ENCODE measurements at regions not wholly inside any gene's neighbourhood (a gene's known extent, or its start where the extent isn't known, plus 50 kb on each side); places are given as distances from the start of the nearest gene placed in this dataset.

GRCh38 chr12:98371419-98371818 is 144.0 kb upstream of the TMPO start:
- no peaks in the 10 kb centered on the region for H3K36me3 ChIP-seq (ENCODE audit: control insufficient read depth, low read length)
- no peak overlapping the region for H3K4me3 ChIP-seq (ENCODE audit: low read length)
- no peaks in the 10 kb centered on the region for H3F3A ChIP-seq (ENCODE audit: control insufficient read depth, insufficient read depth)
- H3K27me3 ChIP-seq (ENCODE audit: control insufficient read depth, low read length): peaks cover 2% of the 10 kb centered on the region; the same call in 1 of the 2 replicates
- no peaks in the 10 kb centered on the region for H3K4me1 ChIP-seq (ENCODE audit: control insufficient read depth, low read length)
- no peaks in the 10 kb centered on the region for H3K79me2 ChIP-seq (ENCODE audit: control insufficient read depth, low read length)
- TF ChIP-seq CTCF (IDR thresholded peaks at IDR 0.05; ENCODE audit: low read depth, low read length, poor library complexity, severe bottlenecking): no peak
- TF ChIP-seq EZH2phosphoT487 (IDR thresholded peaks at IDR 0.05; ENCODE audit: borderline replicate concordance, low read length): no peak
- no peak overlapping the region for H3K27ac ChIP-seq (ENCODE audit: low read depth, low read length)
- no peaks in the 10 kb centered on the region for H4K20me1 ChIP-seq (ENCODE audit: control insufficient read depth, insufficient read depth, low read depth, low read length)
- no peaks in the 10 kb centered on the region for H3K9me2 ChIP-seq (replicated peaks; ENCODE audit: control insufficient read depth, low read length)
- no peak overlapping the region for H3K4me2 ChIP-seq (ENCODE audit: low read length)
- H3K9me3 ChIP-seq (ENCODE audit: control insufficient read depth, insufficient read depth, low read length): no peaks in the 10 kb centered on the region

- H3K4me2 ChIP-seq (ENCODE audit: low read length): no peak overlapping the region
- no peak overlapping the region for H3K4me3 ChIP-seq (ENCODE audit: low read length)
- no peaks in the 10 kb centered on the region for H3F3A ChIP-seq (ENCODE audit: control insufficient read depth, insufficient read depth)
- TF ChIP-seq CTCF (IDR thresholded peaks at IDR 0.05; ENCODE audit: low read depth, low read length, poor library complexity, severe bottlenecking): no peak
- no peaks in the 10 kb centered on the region for H3K4me1 ChIP-seq (ENCODE audit: control insufficient read depth, low read length)
- H3K27ac ChIP-seq (ENCODE audit: low read depth, low read length): no peak overlapping the region
- H3K36me3 ChIP-seq (ENCODE audit: control insufficient read depth, low read length): no peaks in the 10 kb centered on the region
- H3K27me3 ChIP-seq (ENCODE audit: control insufficient read depth, low read length): peaks cover 2% of the 10 kb centered on the region; the same call in 1 of the 2 replicates
- H3K9me2 ChIP-seq (replicated peaks; ENCODE audit: control insufficient read depth, low read length): no peaks in the 10 kb centered on the region
- H3K9me3 ChIP-seq (ENCODE audit: control insufficient read depth, insufficient read depth, low read length): no peaks in the 10 kb centered on the region
- no peaks in the 10 kb centered on the region for H3K79me2 ChIP-seq (ENCODE audit: control insufficient read depth, low read length)
- no peaks in the 10 kb centered on the region for H4K20me1 ChIP-seq (ENCODE audit: control insufficient read depth, insufficient read depth, low read depth, low read length)
These were observed 142.9 kb upstream of the TMPO start for GRCh38 chr12:98372340-98373024.

- Histone ChIP-seq H3K4me1 (ENCODE audit: control insufficient read depth, low read length) (no peaks in the 10 kb centered on the region), H4K20me1 (ENCODE audit: control insufficient read depth, insufficient read depth, low read depth, low read length) (no peaks in the 10 kb centered on the region), H3K4me2 (ENCODE audit: low read length) (no peak overlapping the region)
These were observed 142.3 kb upstream of the TMPO start for GRCh38 chr12:98373025-98373554.

More at GRCh38 chr12:98373025-98373554, 142.3 kb upstream of the TMPO start:
- Histone ChIP-seq H3K27me3 (ENCODE audit: control insufficient read depth, low read length) (peaks cover 8% of the 10 kb centered on the region; the same call in 1 of the 2 replicates), H3F3A (ENCODE audit: control insufficient read depth, insufficient read depth) (no peaks in the 10 kb centered on the region), H3K9me2 (replicated peaks; ENCODE audit: control insufficient read depth, low read length) (no peaks in the 10 kb centered on the region), H3K79me2 (ENCODE audit: control insufficient read depth, low read length) (no peaks in the 10 kb centered on the region), H3K9me3 (ENCODE audit: control insufficient read depth, insufficient read depth, low read length) (no peaks in the 10 kb centered on the region), H3K36me3 (ENCODE audit: control insufficient read depth, low read length) (no peaks in the 10 kb centered on the region), H3K4me3 (ENCODE audit: low read length) (no peak overlapping the region), H3K27ac (ENCODE audit: low read depth, low read length) (no peak overlapping the region)
- TF ChIP-seq EZH2phosphoT487 (IDR thresholded peaks at IDR 0.05; ENCODE audit: borderline replicate concordance, low read length) (no peak), CTCF (IDR thresholded peaks at IDR 0.05; ENCODE audit: low read depth, low read length, poor library complexity, severe bottlenecking) (peak; percentile 68)

Data from DOHH2 (cell line).